ENCODE measurements at regions not wholly inside any gene's neighbourhood (a gene's known extent, or its start where the extent isn't known, plus 50 kb on each side); places are given as distances from the start of the nearest gene placed in this dataset.

DNA sequence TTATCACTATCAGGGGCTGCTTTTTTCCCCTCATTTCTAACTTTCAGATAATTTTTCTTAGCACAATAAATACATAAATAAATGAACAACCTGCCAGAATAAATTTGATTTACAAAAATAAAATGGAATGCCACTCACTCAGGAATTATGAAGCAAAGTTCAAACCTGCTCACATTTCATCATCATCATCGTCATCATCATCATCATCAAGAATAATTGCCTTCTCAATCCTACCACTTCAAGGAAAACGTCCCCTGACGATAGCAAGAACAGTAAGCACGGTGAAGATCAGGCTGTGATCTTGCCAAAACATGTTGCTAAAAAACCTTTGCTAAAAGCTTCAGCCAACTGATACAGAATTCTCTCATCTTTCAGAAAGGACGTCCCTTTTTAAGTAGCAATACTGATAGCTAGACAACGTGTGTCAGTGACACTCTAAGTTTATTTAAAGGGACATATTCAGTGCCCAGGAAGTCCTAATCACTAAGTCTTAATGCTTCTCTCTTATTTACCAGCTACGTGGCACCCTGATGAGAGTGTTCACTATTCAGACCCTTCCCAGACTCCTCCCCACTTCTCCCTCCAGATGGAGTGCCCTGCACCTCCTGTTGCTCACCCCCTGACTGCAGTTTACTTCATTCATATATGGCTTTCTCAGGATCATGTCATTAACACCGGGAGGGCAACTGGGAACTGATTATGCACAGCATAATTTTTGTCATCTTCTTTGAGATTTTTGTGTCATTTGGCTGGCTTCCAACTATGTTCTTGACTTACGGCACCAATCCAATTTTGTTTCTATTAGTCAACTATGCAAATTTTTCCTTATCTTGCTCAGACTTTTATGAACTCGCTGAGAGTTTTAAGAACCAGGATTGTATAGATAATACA lies 200.1 kb upstream of the GUCY1A2 start:
- TF ChIP-seq, protein P1, sequence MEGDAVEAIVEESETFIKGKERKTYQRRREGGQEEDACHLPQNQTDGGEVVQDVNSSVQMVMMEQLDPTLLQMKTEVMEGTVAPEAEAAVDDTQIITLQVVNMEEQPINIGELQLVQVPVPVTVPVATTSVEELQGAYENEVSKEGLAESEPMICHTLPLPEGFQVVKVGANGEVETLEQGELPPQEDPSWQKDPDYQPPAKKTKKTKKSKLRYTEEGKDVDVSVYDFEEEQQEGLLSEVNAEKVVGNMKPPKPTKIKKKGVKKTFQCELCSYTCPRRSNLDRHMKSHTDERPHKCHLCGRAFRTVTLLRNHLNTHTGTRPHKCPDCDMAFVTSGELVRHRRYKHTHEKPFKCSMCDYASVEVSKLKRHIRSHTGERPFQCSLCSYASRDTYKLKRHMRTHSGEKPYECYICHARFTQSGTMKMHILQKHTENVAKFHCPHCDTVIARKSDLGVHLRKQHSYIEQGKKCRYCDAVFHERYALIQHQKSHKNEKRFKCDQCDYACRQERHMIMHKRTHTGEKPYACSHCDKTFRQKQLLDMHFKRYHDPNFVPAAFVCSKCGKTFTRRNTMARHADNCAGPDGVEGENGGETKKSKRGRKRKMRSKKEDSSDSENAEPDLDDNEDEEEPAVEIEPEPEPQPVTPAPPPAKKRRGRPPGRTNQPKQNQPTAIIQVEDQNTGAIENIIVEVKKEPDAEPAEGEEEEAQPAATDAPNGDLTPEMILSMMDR (IDR thresholded peaks at IDR 0.05; ENCODE audit: insufficient read depth, low read length, poor library complexity, severe bottlenecking): no peak
- H3K36me3 ChIP-seq (ENCODE audit: control insufficient read depth, insufficient read depth, low read length): no peaks in the 10 kb centered on the region
- no peaks in the 10 kb centered on the region; the same call in 1 of the 2 replicates for H3K27me3 ChIP-seq (replicated peaks; ENCODE audit: control insufficient read depth, insufficient read depth, low read length)
- H3K4me3 ChIP-seq (replicated peaks; ENCODE audit: low read depth, low read length): no peak overlapping the region
- DNase-seq (ENCODE audit: extremely low read depth, insufficient read length): no peak

DNA sequence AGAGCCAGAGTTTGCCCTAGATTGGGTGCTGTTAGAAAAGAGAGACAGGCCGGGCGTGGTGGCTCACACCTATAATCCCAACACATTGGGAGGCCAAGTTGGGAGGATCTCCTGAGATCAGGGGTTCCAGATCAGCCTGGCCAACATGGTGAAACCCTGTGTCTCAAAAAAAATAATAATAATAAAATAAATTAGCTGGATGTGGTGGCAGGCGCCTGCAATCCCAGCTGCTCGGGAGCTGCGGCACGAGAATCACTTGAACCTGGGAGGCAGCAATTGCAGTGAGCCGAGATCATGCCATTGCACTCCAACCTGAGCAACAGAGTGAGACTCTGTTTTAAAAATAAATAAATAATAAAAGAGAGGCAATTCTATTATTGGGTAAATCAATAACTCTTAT lies 199.2 kb upstream of the GUCY1A2 start:
- no peaks in the 10 kb centered on the region for H3K36me3 ChIP-seq (ENCODE audit: control insufficient read depth, insufficient read depth, low read length)
- TF ChIP-seq, protein P1 (IDR thresholded peaks at IDR 0.05; ENCODE audit: insufficient read depth, low read length, poor library complexity, severe bottlenecking): no peak
- no peak overlapping the region for H3K4me3 ChIP-seq (replicated peaks; ENCODE audit: low read depth, low read length)
- no peaks in the 10 kb centered on the region; the same call in 1 of the 2 replicates for H3K27me3 ChIP-seq (replicated peaks; ENCODE audit: control insufficient read depth, insufficient read depth, low read length)
- no peak for DNase-seq (ENCODE audit: extremely low read depth, insufficient read length)

DNA sequence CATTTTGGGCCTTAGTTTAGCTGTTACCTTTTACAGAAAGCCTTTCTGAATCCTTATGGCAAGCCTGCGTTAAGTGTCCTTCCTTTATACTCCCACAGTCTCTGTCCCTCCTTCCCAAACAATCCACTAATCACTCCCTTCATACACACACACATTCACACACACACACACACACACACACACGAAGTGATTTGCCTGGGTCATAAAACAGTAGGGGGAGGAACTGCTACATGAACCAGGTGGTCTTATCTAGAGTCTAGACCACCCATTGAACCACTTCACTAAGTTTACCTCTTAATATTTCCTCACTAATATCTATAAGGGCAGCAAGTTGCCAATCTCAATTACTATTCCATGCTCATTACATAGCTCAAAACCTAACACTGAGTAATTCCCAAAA lies 196.7 kb upstream of the GUCY1A2 start:
- TF ChIP-seq, protein P1 (IDR thresholded peaks at IDR 0.05; ENCODE audit: insufficient read depth, low read length, poor library complexity, severe bottlenecking): no peak
- Histone ChIP-seq H3K36me3 (ENCODE audit: control insufficient read depth, insufficient read depth, low read length) (no peaks in the 10 kb centered on the region), H3K27me3 (replicated peaks; ENCODE audit: control insufficient read depth, insufficient read depth, low read length) (no peaks in the 10 kb centered on the region; the same call in 1 of the 2 replicates), H3K4me3 (replicated peaks; ENCODE audit: low read depth, low read length) (no peak overlapping the region)
- DNase-seq (ENCODE audit: extremely low read depth, insufficient read length): no peak

DNA sequence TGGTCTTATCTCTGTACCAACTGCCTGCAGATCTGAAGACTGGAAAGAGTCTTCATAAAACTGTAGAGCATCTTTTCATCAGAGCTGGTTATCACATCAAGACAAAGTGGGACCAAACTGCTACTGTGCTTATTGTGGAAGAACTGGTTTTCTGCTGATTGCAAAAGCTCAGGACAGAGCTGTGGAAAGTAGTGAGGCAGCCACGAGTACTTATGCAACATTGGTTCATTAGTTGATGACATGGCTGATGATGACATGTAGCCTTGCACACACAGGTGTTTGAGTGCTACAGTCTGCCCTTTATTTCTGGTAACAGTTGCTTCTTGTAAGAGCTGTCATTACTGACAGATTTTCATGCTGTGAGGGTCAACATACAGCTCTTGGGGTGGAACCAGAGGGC lies 185.4 kb upstream of the GUCY1A2 start:
- TF ChIP-seq, protein P1 (IDR thresholded peaks at IDR 0.05; ENCODE audit: insufficient read depth, low read length, poor library complexity, severe bottlenecking): no peak
- DNase-seq (ENCODE audit: extremely low read depth, insufficient read length): no peak

DNA sequence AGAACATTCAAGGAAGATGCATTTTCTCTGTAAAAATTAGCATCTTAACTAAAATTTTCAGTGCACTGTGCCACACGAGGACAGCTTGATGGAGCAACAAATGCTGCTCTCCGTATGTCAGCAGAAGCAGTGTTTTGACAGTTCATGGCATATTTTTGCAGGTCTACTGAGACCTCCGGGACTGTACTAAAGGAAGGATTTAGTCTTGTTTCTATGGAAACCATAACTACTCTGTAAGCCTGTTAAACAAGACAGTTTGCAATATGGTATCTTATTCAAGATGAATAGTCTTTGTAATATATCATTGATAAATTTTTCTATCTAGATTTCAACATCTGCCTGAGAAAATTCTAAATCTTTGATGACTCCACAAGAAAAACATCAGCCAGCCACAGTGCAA lies 184.0 kb upstream of the GUCY1A2 start:
- no peak for DNase-seq (ENCODE audit: extremely low read depth, insufficient read length)
- TF ChIP-seq, protein P1 (IDR thresholded peaks at IDR 0.05; ENCODE audit: insufficient read depth, low read length, poor library complexity, severe bottlenecking): no peak
- no peaks in the 10 kb centered on the region for H3K36me3 ChIP-seq (ENCODE audit: control insufficient read depth, insufficient read depth, low read length)

More for the DNA sequence above, 185.4 kb upstream of the GUCY1A2 start:
- no peaks in the 10 kb centered on the region for H3K36me3 ChIP-seq (ENCODE audit: control insufficient read depth, insufficient read depth, low read length)
- H3K27me3 ChIP-seq (replicated peaks; ENCODE audit: control insufficient read depth, insufficient read depth, low read length): no peaks in the 10 kb centered on the region
- no peak overlapping the region for H3K4me3 ChIP-seq (replicated peaks; ENCODE audit: low read depth, low read length)

More for the DNA sequence above, 184.0 kb upstream of the GUCY1A2 start:
- Histone ChIP-seq H3K27me3 (replicated peaks; ENCODE audit: control insufficient read depth, insufficient read depth, low read length) (no peaks in the 10 kb centered on the region), H3K4me3 (replicated peaks; ENCODE audit: low read depth, low read length) (no peak overlapping the region)

All from GM06990 (cell line).